PC-9 (cell line): ENCODE measurements at regions not wholly inside any gene's neighbourhood (a gene's known extent, or its start where the extent isn't known, plus 50 kb on each side); places are given as distances from the start of the nearest gene placed in this dataset.

Experiments
- EZH2 ChIP-seq: fragments of 200-600 bp; sonication (generic); IDR thresholded peaks from 2 replicates; pipeline ENCODE4 v1.8.0; 2017; ENCODE audit warnings: antibody characterized with exemption, low read depth
- TF ChIP-seq, protein P1 (sequence below): fragments of 200-600 bp; sonication (generic); conservative IDR thresholded peaks from 2 replicates; pipeline ENCODE4 v1.6.1; 2017; ENCODE audit warnings: mixed run types, antibody characterized with exemption, mild to moderate bottlenecking, moderate library complexity

- TF ChIP-seq, protein P1, sequence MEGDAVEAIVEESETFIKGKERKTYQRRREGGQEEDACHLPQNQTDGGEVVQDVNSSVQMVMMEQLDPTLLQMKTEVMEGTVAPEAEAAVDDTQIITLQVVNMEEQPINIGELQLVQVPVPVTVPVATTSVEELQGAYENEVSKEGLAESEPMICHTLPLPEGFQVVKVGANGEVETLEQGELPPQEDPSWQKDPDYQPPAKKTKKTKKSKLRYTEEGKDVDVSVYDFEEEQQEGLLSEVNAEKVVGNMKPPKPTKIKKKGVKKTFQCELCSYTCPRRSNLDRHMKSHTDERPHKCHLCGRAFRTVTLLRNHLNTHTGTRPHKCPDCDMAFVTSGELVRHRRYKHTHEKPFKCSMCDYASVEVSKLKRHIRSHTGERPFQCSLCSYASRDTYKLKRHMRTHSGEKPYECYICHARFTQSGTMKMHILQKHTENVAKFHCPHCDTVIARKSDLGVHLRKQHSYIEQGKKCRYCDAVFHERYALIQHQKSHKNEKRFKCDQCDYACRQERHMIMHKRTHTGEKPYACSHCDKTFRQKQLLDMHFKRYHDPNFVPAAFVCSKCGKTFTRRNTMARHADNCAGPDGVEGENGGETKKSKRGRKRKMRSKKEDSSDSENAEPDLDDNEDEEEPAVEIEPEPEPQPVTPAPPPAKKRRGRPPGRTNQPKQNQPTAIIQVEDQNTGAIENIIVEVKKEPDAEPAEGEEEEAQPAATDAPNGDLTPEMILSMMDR: no peak
- TF ChIP-seq EZH2: no peak
These were observed 129.8 kb upstream of the JCAD start for GRCh38 chr10:30189238-30189580.
